ENCODE measurements at regions not wholly inside any gene's neighbourhood (a gene's known extent, or its start where the extent isn't known, plus 50 kb on each side); places are given as distances from the start of the nearest gene placed in this dataset.

DNA sequence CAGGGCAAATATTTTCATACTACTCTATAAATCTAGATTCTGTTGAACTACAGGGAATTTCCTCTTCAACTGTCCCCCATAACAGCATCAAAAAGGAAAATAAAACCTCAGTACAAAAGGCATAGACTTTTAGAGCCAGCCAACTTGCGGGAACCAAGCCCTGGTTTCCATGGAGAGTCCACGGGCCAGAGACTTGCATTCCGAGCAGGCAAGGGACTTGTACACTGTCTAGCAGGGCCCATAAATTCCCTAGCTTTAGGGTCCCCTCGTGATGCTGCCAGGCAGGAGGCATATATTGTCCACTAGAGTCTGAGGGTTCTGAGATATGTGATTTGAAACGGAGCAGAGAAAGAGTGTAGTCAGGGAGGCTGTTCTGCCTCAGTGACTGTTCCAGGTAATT, 153.1 kb upstream of the SLC14A2 start:
- H3K9me3 ChIP-seq (ENCODE audit: low read length): no peaks in the 10 kb centered on the region
- H4K20me1 ChIP-seq (ENCODE audit: insufficient read depth, low read length): no peaks in the 10 kb centered on the region
- H3K9ac ChIP-seq (ENCODE audit: insufficient read depth, low read depth, low read length): no peak overlapping the region
- in situ Hi-C loops (cut with HindIII; ENCODE audit: extremely low pct_ligation_motif_present, low pct_unique_long_range_greater_than_20kb): no loop called here
- no peak overlapping the region for H2AFZ ChIP-seq (ENCODE audit: low read length)
- no peak for TF ChIP-seq SMAD3 (CRISPR knock-in tag; IDR thresholded peaks at IDR 0.05)
- no peak for TF ChIP-seq ZNF143 (CRISPR knock-in tag; IDR thresholded peaks at IDR 0.05)
- no peak for TF ChIP-seq SOX13 (IDR thresholded peaks at IDR 0.05)
- no peak for TF ChIP-seq SOX13 (CRISPR knock-in tag; conservative IDR thresholded peaks at IDR 0.05 in 1 of 2, IDR thresholded peaks at IDR 0.05 in 1 of 2)
- TF ChIP-seq ZNF441 (CRISPR knock-in tag; IDR thresholded peaks at IDR 0.05; ENCODE audit: borderline replicate concordance): no peak
- TF ChIP-seq SSRP1 (CRISPR knock-in tag; IDR thresholded peaks at IDR 0.05): no peak
- no peak for TF ChIP-seq KDM1A (CRISPR knock-in tag; IDR thresholded peaks at IDR 0.05)
- TF ChIP-seq SETDB1 (CRISPR knock-in tag; IDR thresholded peaks at IDR 0.05; ENCODE audit: borderline replicate concordance): no peak
- no peak for TF ChIP-seq SIX4 (CRISPR knock-in tag; IDR thresholded peaks at IDR 0.05)
- TF ChIP-seq KAT8 (CRISPR knock-in tag; IDR thresholded peaks at IDR 0.05): no peak
- H3K4me3 ChIP-seq (replicated peaks in 1 of 3; ENCODE audit: insufficient read depth in 1 of 3, low read depth in 2 of 3, low read length in 3 of 3): no peak overlapping the region
- no peak for ATAC-seq
- WGBS (ENCODE audit: low lambda C conversion rate): 17% methylated on average over 5 of the region's 5 CpGs
- H3K27me3 ChIP-seq (ENCODE audit: control insufficient read depth in 1 of 2, insufficient read depth in 2 of 2, low read length in 2 of 2): no peaks in the 10 kb centered on the region; a peak in 1 of 5 replicates
- H3K27ac ChIP-seq (ENCODE audit: extremely low read length, insufficient read depth, low read length): no peak overlapping the region
- intact Hi-C loops (cut with micrococcal nuclease; ENCODE audit: unreplicated experiment): no loop called here
- no peak overlapping the region for H3K4me2 ChIP-seq (ENCODE audit: low read depth, low read length)
- ChIA-PET POLR2A (no interaction called here), CTCF (ENCODE audit: low intra/inter-chr PET ratio, low total read pairs) (no interaction called here)
- DNase-seq (ENCODE audit: low spot score): no peak
- no peak for FAIRE-seq
- no peaks in the 10 kb centered on the region for H3K79me2 ChIP-seq (ENCODE audit: insufficient read depth, low read length)
- BruUV-seq (replicated peaks): no TSS peak
- H3K4me1 ChIP-seq (ENCODE audit: insufficient read depth, low read length): no peaks in the 10 kb centered on the region
- H3K36me3 ChIP-seq (replicated peaks in 1 of 2; ENCODE audit: control insufficient read depth in 1 of 2, insufficient read depth in 2 of 2, low read length in 2 of 2): no peaks in the 10 kb centered on the region

DNA sequence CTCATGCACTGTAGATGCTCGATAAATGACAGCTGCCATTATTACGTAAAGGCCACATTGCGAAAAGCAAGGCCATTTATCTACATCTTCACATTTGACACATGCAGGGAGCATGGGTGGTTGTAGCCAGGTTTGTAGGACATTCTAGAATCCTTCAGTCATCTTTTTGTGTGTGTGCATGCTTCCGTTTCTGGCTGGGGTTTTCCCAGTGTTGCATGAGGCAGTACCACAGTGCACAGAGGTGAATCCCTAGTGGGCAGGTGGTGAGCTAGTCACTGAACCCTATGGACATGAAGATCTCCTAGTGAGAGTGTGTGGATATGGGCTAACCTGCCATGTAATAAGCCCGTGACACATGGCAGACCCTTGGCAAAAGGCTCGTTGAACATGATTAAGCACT, 151.8 kb upstream of the SLC14A2 start:
- Histone ChIP-seq H3K27ac (ENCODE audit: extremely low read length, insufficient read depth, low read length) (no peak overlapping the region), H3K36me3 (replicated peaks in 1 of 2; ENCODE audit: control insufficient read depth in 1 of 2, insufficient read depth in 2 of 2, low read length in 2 of 2) (no peaks in the 10 kb centered on the region), H3K4me1 (ENCODE audit: insufficient read depth, low read length) (no peaks in the 10 kb centered on the region), H3K9ac (ENCODE audit: insufficient read depth, low read depth, low read length) (no peak overlapping the region), H3K27me3 (ENCODE audit: control insufficient read depth in 1 of 2, insufficient read depth in 2 of 2, low read length in 2 of 2) (no peaks in the 10 kb centered on the region; a peak in 1 of 5 replicates), H2AFZ (ENCODE audit: low read length) (no peak overlapping the region), H3K4me3 (replicated peaks in 1 of 3; ENCODE audit: insufficient read depth in 1 of 3, low read depth in 2 of 3, low read length in 3 of 3) (no peak overlapping the region), H3K4me2 (ENCODE audit: low read depth, low read length) (no peak overlapping the region), H3K9me3 (ENCODE audit: low read length) (no peaks in the 10 kb centered on the region), H4K20me1 (ENCODE audit: insufficient read depth, low read length) (no peaks in the 10 kb centered on the region), H3K79me2 (ENCODE audit: insufficient read depth, low read length) (no peaks in the 10 kb centered on the region)
- WGBS (ENCODE audit: low lambda C conversion rate): 64% methylated on average over 4 of the region's 6 CpGs
- in situ Hi-C loops (cut with HindIII; ENCODE audit: extremely low pct_ligation_motif_present, low pct_unique_long_range_greater_than_20kb) (no loop called here), intact Hi-C loops (cut with micrococcal nuclease; ENCODE audit: unreplicated experiment) (no loop called here)
- no peak for ATAC-seq
- POLR2A ChIA-PET: no interaction called here
- FAIRE-seq: no peak
- DNase-seq (ENCODE audit: low spot score): no peak
- CTCF ChIA-PET (ENCODE audit: low intra/inter-chr PET ratio, low total read pairs): no interaction called here
- no TSS peak for BruUV-seq (replicated peaks)
- TF ChIP-seq HIVEP1 (CRISPR knock-in tag; IDR thresholded peaks at IDR 0.05): no peak
- TF ChIP-seq, protein P1, sequence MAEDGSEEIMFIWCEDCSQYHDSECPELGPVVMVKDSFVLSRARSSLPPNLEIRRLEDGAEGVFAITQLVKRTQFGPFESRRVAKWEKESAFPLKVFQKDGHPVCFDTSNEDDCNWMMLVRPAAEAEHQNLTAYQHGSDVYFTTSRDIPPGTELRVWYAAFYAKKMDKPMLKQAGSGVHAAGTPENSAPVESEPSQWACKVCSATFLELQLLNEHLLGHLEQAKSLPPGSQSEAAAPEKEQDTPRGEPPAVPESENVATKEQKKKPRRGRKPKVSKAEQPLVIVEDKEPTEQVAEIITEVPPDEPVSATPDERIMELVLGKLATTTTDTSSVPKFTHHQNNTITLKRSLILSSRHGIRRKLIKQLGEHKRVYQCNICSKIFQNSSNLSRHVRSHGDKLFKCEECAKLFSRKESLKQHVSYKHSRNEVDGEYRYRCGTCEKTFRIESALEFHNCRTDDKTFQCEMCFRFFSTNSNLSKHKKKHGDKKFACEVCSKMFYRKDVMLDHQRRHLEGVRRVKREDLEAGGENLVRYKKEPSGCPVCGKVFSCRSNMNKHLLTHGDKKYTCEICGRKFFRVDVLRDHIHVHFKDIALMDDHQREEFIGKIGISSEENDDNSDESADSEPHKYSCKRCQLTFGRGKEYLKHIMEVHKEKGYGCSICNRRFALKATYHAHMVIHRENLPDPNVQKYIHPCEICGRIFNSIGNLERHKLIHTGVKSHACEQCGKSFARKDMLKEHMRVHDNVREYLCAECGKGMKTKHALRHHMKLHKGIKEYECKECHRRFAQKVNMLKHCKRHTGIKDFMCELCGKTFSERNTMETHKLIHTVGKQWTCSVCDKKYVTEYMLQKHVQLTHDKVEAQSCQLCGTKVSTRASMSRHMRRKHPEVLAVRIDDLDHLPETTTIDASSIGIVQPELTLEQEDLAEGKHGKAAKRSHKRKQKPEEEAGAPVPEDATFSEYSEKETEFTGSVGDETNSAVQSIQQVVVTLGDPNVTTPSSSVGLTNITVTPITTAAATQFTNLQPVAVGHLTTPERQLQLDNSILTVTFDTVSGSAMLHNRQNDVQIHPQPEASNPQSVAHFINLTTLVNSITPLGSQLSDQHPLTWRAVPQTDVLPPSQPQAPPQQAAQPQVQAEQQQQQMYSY (CRISPR knock-in tag; IDR thresholded peaks at IDR 0.05): no peak
- TF ChIP-seq, protein P2, sequence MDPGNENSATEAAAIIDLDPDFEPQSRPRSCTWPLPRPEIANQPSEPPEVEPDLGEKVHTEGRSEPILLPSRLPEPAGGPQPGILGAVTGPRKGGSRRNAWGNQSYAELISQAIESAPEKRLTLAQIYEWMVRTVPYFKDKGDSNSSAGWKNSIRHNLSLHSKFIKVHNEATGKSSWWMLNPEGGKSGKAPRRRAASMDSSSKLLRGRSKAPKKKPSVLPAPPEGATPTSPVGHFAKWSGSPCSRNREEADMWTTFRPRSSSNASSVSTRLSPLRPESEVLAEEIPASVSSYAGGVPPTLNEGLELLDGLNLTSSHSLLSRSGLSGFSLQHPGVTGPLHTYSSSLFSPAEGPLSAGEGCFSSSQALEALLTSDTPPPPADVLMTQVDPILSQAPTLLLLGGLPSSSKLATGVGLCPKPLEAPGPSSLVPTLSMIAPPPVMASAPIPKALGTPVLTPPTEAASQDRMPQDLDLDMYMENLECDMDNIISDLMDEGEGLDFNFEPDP (CRISPR knock-in tag; conservative IDR thresholded peaks at IDR 0.05): no peak
- no peak for TF ChIP-seq ZNF879 (CRISPR knock-in tag; IDR thresholded peaks at IDR 0.05)
- no peak for TF ChIP-seq ZNF430 (CRISPR knock-in tag; IDR thresholded peaks at IDR 0.05)
- no peak for TF ChIP-seq THYN1 (CRISPR knock-in tag; IDR thresholded peaks at IDR 0.05; ENCODE audit: borderline replicate concordance, low read depth)
- TF ChIP-seq ZNF678 (CRISPR knock-in tag; IDR thresholded peaks at IDR 0.05): no peak
- TF ChIP-seq SOX13 (IDR thresholded peaks at IDR 0.05): no peak
- TF ChIP-seq SOX13 (CRISPR knock-in tag; conservative IDR thresholded peaks at IDR 0.05 in 1 of 2, IDR thresholded peaks at IDR 0.05 in 1 of 2): no peak
